IMR-90 (cell line): ENCODE measurements at regions not wholly inside any gene's neighbourhood (a gene's known extent, or its start where the extent isn't known, plus 50 kb on each side); places are given as distances from the start of the nearest gene placed in this dataset.

Experiments used
- ATAC-seq: fragments of 200-7000 bp; cut with Tn5 transposase; 2 replicates; pipeline ENCODE4 v1.9.1; 2020; ENCODE audit warnings: low read depth, mild to moderate bottlenecking, moderate library complexity
- BruUV-seq: library from RNA; stranded (reverse); fragments of 400-500 nt; replicated peaks from 2 replicates; lab custom pipeline; 2021; lab: Mats Ljungman, UMichigan
- CTCF ChIA-PET: fragments of 300-600 bp; formaldehyde crosslinking; extraction: SDS; loops from one replicate; lab custom pipeline; 2021; ENCODE audit warnings: antibody characterized with exemption; lab: Yijun Ruan, JAX
- POLR2A ChIA-PET: fragments of 300-600 bp; sonication (Branson Sonifier 250); formaldehyde crosslinking; loops from one replicate; lab custom pipeline; 2022; ENCODE audit warnings: antibody characterized with exemption; ENCODE audit not compliant: unreplicated experiment; lab: Charles Lee
- DNase-seq: peaks from one replicate; pipeline ENCODE4 v3.0.0; 2013
- H2AFZ ChIP-seq: replicated peaks from 2 replicates; pipeline ENCODE3; 2013; ENCODE audit warnings: low read length, mild to moderate bottlenecking; ENCODE audit not compliant: poor library complexity
- H2AK5ac ChIP-seq: 2 replicates; pipeline ENCODE4 v1.6.1; 2013; ENCODE audit warnings: low read depth, low read length, inconsistent platforms
- H2AK9ac ChIP-seq: replicated peaks from 2 replicates; pipeline ENCODE3; 2013; ENCODE audit warnings: mild to moderate bottlenecking, low read depth, low read length, moderate library complexity; ENCODE audit not compliant: poor library complexity
- H2BK120ac ChIP-seq: 2 replicates; pipeline ENCODE4 v1.6.1; 2013; ENCODE audit warnings: low read depth, low read length, inconsistent platforms
- H2BK15ac ChIP-seq: 3 replicates; pipeline ENCODE4 v1.6.1; 2013; ENCODE audit warnings: low read depth, low read length, inconsistent platforms
- H2BK20ac ChIP-seq: 2 replicates; pipeline ENCODE4 v1.6.1; 2013; ENCODE audit warnings: low read depth, mild to moderate bottlenecking, inconsistent platforms, low read length, moderate library complexity
- H2BK5ac ChIP-seq: 2 replicates; pipeline ENCODE4 v1.6.1; 2013; ENCODE audit warnings: mild to moderate bottlenecking, low read depth, low read length, inconsistent platforms; ENCODE audit not compliant: poor library complexity, severe bottlenecking
- H3K14ac ChIP-seq: replicated peaks from 2 replicates; pipeline ENCODE4 v1.6.1; 2013; ENCODE audit warnings: low read depth, low read length, inconsistent platforms
- H3K18ac ChIP-seq: 2 replicates; pipeline ENCODE4 v1.6.1; 2013; ENCODE audit warnings: low read depth, low read length, control low read depth
- H3K23ac ChIP-seq: 2 replicates; pipeline ENCODE4 v1.6.1; 2013; ENCODE audit warnings: low read depth, low read length, inconsistent platforms
- H3K27ac ChIP-seq: 2 replicates; pipeline ENCODE4 v1.5.1; 2013; ENCODE audit warnings: mild to moderate bottlenecking, control low read depth, low read length; ENCODE audit not compliant: insufficient read depth
- H3K27me3 ChIP-seq: 2 replicates; pipeline ENCODE4 v1.6.1; 2013; ENCODE audit warnings: low read length; ENCODE audit not compliant: control insufficient read depth, insufficient read depth
- H3K36me3 ChIP-seq: 2 replicates; pipeline ENCODE4 v1.6.1; 2013; ENCODE audit warnings: low read length, mixed read lengths; ENCODE audit not compliant: control insufficient read depth, insufficient read depth
- H3K4ac ChIP-seq: 2 replicates; pipeline ENCODE4 v1.6.1; 2013; ENCODE audit warnings: low read depth, low read length, inconsistent platforms
- H3K4me1 ChIP-seq: 2 replicates; pipeline ENCODE4 v1.6.1; 2013; ENCODE audit warnings: low read length, mixed read lengths; ENCODE audit not compliant: control insufficient read depth, insufficient read depth
- H3K4me2 ChIP-seq: 2 replicates; pipeline ENCODE4 v1.6.1; 2013; ENCODE audit warnings: low read depth, mild to moderate bottlenecking, control low read depth, low read length, moderate library complexity
- H3K4me3 ChIP-seq: 2 replicates; pipeline ENCODE4 v1.5.1; 2013; ENCODE audit warnings: low read depth, mild to moderate bottlenecking, control low read depth, low read length, moderate library complexity; ENCODE audit not compliant: insufficient read depth
- H3K56ac ChIP-seq: 2 replicates; pipeline ENCODE4 v1.6.1; 2013; ENCODE audit warnings: low read length, inconsistent platforms; ENCODE audit not compliant: insufficient read depth; ENCODE audit errors: extremely low read depth
- H3K79me1 ChIP-seq, 2 experiments: 2 replicates each; pipeline ENCODE4 v1.6.1; 2013; ENCODE audit warnings: low read length in 2 of 2, inconsistent platforms in 1 of 2, low read depth in 1 of 2
- H3K9ac ChIP-seq: 2 replicates; pipeline ENCODE4 v1.6.1; 2013; ENCODE audit warnings: low read depth, low read length, control low read depth
- H3K9me1 ChIP-seq: 2 replicates; pipeline ENCODE4 v1.6.1; 2013; ENCODE audit warnings: low read length, inconsistent platforms; ENCODE audit not compliant: insufficient read depth
- H3K9me3 ChIP-seq: 2 replicates; pipeline ENCODE4 v1.6.1; 2013; ENCODE audit warnings: low read length; ENCODE audit not compliant: control insufficient read depth, insufficient read depth
- H4K20me1 ChIP-seq: 2 replicates; pipeline ENCODE4 v1.6.1; 2013; ENCODE audit warnings: low read length, inconsistent platforms; ENCODE audit not compliant: insufficient read depth
- H4K5ac ChIP-seq: 2 replicates; pipeline ENCODE4 v1.6.1; 2013; ENCODE audit warnings: mild to moderate bottlenecking, low read depth, low read length, control low read depth
- H4K8ac ChIP-seq, 2 experiments: 2 replicates each; pipeline ENCODE4 v1.6.1; 2013; ENCODE audit warnings: low read depth in 2 of 2, low read length in 2 of 2, control low read depth in 1 of 2, inconsistent platforms in 1 of 2
- H4K91ac ChIP-seq: 2 replicates; pipeline ENCODE4 v1.6.1; 2013; ENCODE audit warnings: low read depth, low read length, inconsistent platforms; ENCODE audit not compliant: insufficient read depth
- CEBPB ChIP-seq: IDR thresholded peaks from 2 replicates; pipeline ENCODE4 v1.6.1; 2012; ENCODE audit warnings: low read depth, low read length, improper control_type of control experiment
- CTCF ChIP-seq: conservative IDR thresholded peaks from 2 replicates; pipeline ENCODE4 v1.5.1; 2012; ENCODE audit warnings: mild to moderate bottlenecking, low read depth, low read length, improper control_type of control experiment
- FOS ChIP-seq: fragments of 150-350 bp; IDR thresholded peaks from 2 replicates; pipeline ENCODE4 v1.6.1; 2016; ENCODE audit warnings: low read depth, low read length
- MAFK ChIP-seq: IDR thresholded peaks from 2 replicates; pipeline ENCODE4 v1.6.1; 2012; ENCODE audit warnings: low read depth, low read length, improper control_type of control experiment
- MAZ ChIP-seq: IDR thresholded peaks from 2 replicates; pipeline ENCODE4 v1.6.1; 2012; ENCODE audit warnings: low read depth, mild to moderate bottlenecking, low read length, improper control_type of control experiment, moderate library complexity, borderline replicate concordance
- NFE2L2 ChIP-seq: fragments of 150-350 bp; IDR thresholded peaks from 2 replicates; pipeline ENCODE4 v1.6.1; 2016; ENCODE audit warnings: low read depth, mild to moderate bottlenecking, low read length
- RAD21 ChIP-seq: IDR thresholded peaks from 2 replicates; pipeline ENCODE4 v1.6.1; 2012; ENCODE audit warnings: low read length, improper control_type of control experiment
- RCOR1 ChIP-seq: IDR thresholded peaks from 2 replicates; pipeline ENCODE4 v1.6.1; 2012; ENCODE audit warnings: mild to moderate bottlenecking, low read length, improper control_type of control experiment; ENCODE audit not compliant: insufficient replicate concordance
- SMC3 ChIP-seq: fragments of 150-350 bp; IDR thresholded peaks from 2 replicates; pipeline ENCODE4 v1.6.1; 2016; ENCODE audit warnings: low read depth, mild to moderate bottlenecking, antibody characterized with exemption, low read length, moderate library complexity
- WGBS, 2 experiments: methylation state at CpG; one replicate each; pipeline versions ENCODE4 v1.1.5 to v1.1.7; 2013; ENCODE audit warnings: missing lambda C conversion rate in 2 of 2; ENCODE audit not compliant: insufficient read length in 1 of 2; ENCODE audit errors: extremely low coverage in 2 of 2; 5-methylcytosine and 5-hydroxymethylcytosine counted together
- dilution Hi-C: fragments of 300-500 bp; cut with HindIII; formaldehyde crosslinking; loops from one replicate; pipeline ENCODE4 v1.14.3; 2018; ENCODE audit warnings: low sequenced_read_pairs; ENCODE audit not compliant: unreplicated experiment
- in situ Hi-C: fragments of 300-500 bp; cut with MboI; formaldehyde crosslinking; loops from 3 replicates; pipeline ENCODE4 v1.14.3; 2019; ENCODE audit warnings: low sequenced_read_pairs, inconsistent platforms, mixed read lengths
- intact Hi-C: fragments of 100-400 bp; cut with micrococcal nuclease; formaldehyde crosslinking; loops from 2 replicates; pipeline ENCODE4 v1.10.0; 2022
- TF ChIP-seq, protein P1 (sequence below): fragments of 150-350 bp; IDR thresholded peaks from 2 replicates; pipeline ENCODE4 v1.6.1; 2017; ENCODE audit warnings: mild to moderate bottlenecking, antibody characterized with exemption, low read length, low read depth
- TF ChIP-seq, protein P2 (sequence below): fragments of 150-350 bp; IDR thresholded peaks from 2 replicates; pipeline ENCODE4 v1.6.1; 2016; ENCODE audit warnings: low read depth, mild to moderate bottlenecking, low read length, moderate library complexity, borderline replicate concordance

DNA sequence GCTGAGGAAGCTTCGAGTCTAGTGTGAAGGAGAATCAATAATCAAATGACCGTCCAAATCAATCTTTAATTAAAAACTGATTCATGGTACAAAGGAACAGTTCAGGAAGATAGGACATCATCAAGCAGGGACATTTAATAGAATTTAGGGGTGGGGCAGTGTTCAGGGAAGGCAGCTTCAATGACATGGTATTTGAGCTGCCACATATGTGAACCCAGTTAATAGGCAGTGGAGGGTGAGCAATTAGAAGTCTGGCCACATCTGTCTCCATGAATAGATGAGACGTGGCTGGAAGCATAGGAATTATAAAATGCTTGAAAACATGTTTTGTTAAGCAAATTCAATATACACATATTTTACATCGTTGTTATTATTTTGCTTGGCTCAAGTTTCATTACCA, 362.7 kb downstream of the PRDM2 start:
- Histone ChIP-seq H3K4me3 (no peak overlapping the region), H3K27me3 (no peaks in the 10 kb centered on the region), H2AK5ac (no peak overlapping the region), H3K56ac (no peak overlapping the region), H2BK20ac (no peak overlapping the region), H2AFZ (no peak overlapping the region), H4K20me1 (no peaks in the 10 kb centered on the region), H3K4me1 (no peaks in the 10 kb centered on the region), H3K18ac (no peak overlapping the region), H3K79me1 (no peaks in the 10 kb centered on the region), H3K23ac (no peak overlapping the region), H3K36me3 (no peaks in the 10 kb centered on the region), H3K4me2 (no peak overlapping the region), H4K8ac (no peak overlapping the region), H4K91ac (no peak overlapping the region), H3K9me3 (peaks cover 25% of the 10 kb centered on the region), H2BK120ac (no peak overlapping the region), H2BK5ac (no peak overlapping the region), H3K14ac (no peak overlapping the region), H3K9me1 (no peaks in the 10 kb centered on the region), H2BK15ac (no peak overlapping the region), H3K4ac (no peak overlapping the region), H3K27ac (no peak overlapping the region), H4K5ac (no peak overlapping the region), H2AK9ac (no peak overlapping the region), H3K9ac (no peak overlapping the region)
- ChIA-PET POLR2A (no interaction called here), CTCF (no interaction called here)
- dilution Hi-C loops (no loop called here), intact Hi-C loops (no loop called here), in situ Hi-C loops (no loop called here)
- no peak for ATAC-seq
- no CpG with 5 or more reads among the region's 4 CpGs for WGBS, 2 experiments
- TF ChIP-seq, protein P1, sequence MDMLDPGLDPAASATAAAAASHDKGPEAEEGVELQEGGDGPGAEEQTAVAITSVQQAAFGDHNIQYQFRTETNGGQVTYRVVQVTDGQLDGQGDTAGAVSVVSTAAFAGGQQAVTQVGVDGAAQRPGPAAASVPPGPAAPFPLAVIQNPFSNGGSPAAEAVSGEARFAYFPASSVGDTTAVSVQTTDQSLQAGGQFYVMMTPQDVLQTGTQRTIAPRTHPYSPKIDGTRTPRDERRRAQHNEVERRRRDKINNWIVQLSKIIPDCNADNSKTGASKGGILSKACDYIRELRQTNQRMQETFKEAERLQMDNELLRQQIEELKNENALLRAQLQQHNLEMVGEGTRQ = no peak
- no peak for TF ChIP-seq CEBPB
- TF ChIP-seq RAD21 = no peak
- TF ChIP-seq NFE2L2 = no peak
- TF ChIP-seq, protein P2, sequence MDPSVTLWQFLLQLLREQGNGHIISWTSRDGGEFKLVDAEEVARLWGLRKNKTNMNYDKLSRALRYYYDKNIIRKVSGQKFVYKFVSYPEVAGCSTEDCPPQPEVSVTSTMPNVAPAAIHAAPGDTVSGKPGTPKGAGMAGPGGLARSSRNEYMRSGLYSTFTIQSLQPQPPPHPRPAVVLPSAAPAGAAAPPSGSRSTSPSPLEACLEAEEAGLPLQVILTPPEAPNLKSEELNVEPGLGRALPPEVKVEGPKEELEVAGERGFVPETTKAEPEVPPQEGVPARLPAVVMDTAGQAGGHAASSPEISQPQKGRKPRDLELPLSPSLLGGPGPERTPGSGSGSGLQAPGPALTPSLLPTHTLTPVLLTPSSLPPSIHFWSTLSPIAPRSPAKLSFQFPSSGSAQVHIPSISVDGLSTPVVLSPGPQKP = no peak
- TF ChIP-seq RCOR1 = no peak
- no peak for TF ChIP-seq MAZ
- no peak for TF ChIP-seq SMC3
- TF ChIP-seq CTCF = no peak
- no peak for TF ChIP-seq MAFK
- TF ChIP-seq FOS = no peak
- DNase-seq = no peak
- no TSS peak for BruUV-seq
